Medulla oblongata (tissue), 1 donor: ENCODE measurements at regions not wholly inside any gene's neighbourhood (a gene's known extent, or its start where the extent isn't known, plus 50 kb on each side); places are given as distances from the start of the nearest gene placed in this dataset.
"Not testable (repeated sequence)": the region's sequence is repeated elsewhere in the genome, so short reads cannot be mapped to it uniquely, and the experiment has no call there.

Experiments
- DNase-seq: peaks from one replicate; pipeline ENCODE4 v3.0.0-alpha.2; 2015; ENCODE audit errors: extremely low spot score

- no peak for DNase-seq
These were observed 1498.5 kb upstream of the PRMT6 start for GRCh38 chr1:105558023-105558422.

- no peak for DNase-seq
These were observed 1491.5 kb upstream of the PRMT6 start for GRCh38 chr1:105565006-105565405.

- no peak for DNase-seq
These were observed 1470.7 kb upstream of the PRMT6 start for GRCh38 chr1:105585791-105586190.

GRCh38 chr1:105591681-105592080, 1464.8 kb upstream of the PRMT6 start:
- DNase-seq, result no peak

GRCh38 chr1:105608713-105609112, 1447.8 kb upstream of the PRMT6 start:
- no peak for DNase-seq

GRCh38 chr1:105626276-105626987, 1430.0 kb upstream of the PRMT6 start:
- no peak for DNase-seq

GRCh38 chr1:105631153-105631744, 1425.2 kb upstream of the PRMT6 start:
- DNase-seq, result not testable (repeated sequence)

GRCh38 chr1:105632342-105633196, 1423.9 kb upstream of the PRMT6 start:
- no peak for DNase-seq

- no peak for DNase-seq
These were observed 1420.4 kb upstream of the PRMT6 start for GRCh38 chr1:105636052-105636451.

- DNase-seq, result no peak
These were observed 1415.1 kb upstream of the PRMT6 start for GRCh38 chr1:105641407-105641806.

GRCh38 chr1:105652109-105652508, 1404.4 kb upstream of the PRMT6 start:
- no peak for DNase-seq

GRCh38 chr1:105655032-105655431, 1401.4 kb upstream of the PRMT6 start:
- no peak for DNase-seq

GRCh38 chr1:105664495-105664894, 1392.0 kb upstream of the PRMT6 start:
- no peak for DNase-seq

- DNase-seq, result no peak
These were observed 1378.1 kb upstream of the PRMT6 start for GRCh38 chr1:105678334-105678733.

- DNase-seq, result no peak
These were observed 1371.8 kb upstream of the PRMT6 start for GRCh38 chr1:105684714-105685113.

- no peak for DNase-seq
These were observed 1370.4 kb upstream of the PRMT6 start for GRCh38 chr1:105686026-105686425.

- DNase-seq, result no peak
These were observed 1369.4 kb upstream of the PRMT6 start for GRCh38 chr1:105686874-105687690.

- DNase-seq, result no peak
These were observed 1355.8 kb upstream of the PRMT6 start for GRCh38 chr1:105700723-105701122.

GRCh38 chr1:105724286-105724685, 1332.2 kb upstream of the PRMT6 start:
- DNase-seq, result no peak

- no peak for DNase-seq
These were observed 1325.8 kb upstream of the PRMT6 start for GRCh38 chr1:105730701-105731100.

- DNase-seq, result no peak
These were observed 1320.1 kb upstream of the PRMT6 start for GRCh38 chr1:105736349-105736748.

- no peak for DNase-seq
These were observed 1276.7 kb upstream of the PRMT6 start for GRCh38 chr1:105779727-105780126.
